LHCN-M2 (cell line): ENCODE measurements at regions not wholly inside any gene's neighbourhood (a gene's known extent, or its start where the extent isn't known, plus 50 kb on each side); places are given as distances from the start of the nearest gene placed in this dataset.
"Not testable (repeated sequence)": the region's sequence is repeated elsewhere in the genome, so short reads cannot be mapped to it uniquely, and the experiment has no call there.

Source experiments
- DNase-seq: peaks from one replicate; pipeline ENCODE4 v3.0.0-alpha.2; 2012; ENCODE audit warnings: low read depth

GRCh38 chr12:114131824-114132223 lies 165.7 kb upstream of the RBM19 start:
- DNase-seq = no peak

- DNase-seq = no peak
Measured at GRCh38 chr12:114123108-114123507, 157.0 kb upstream of the RBM19 start.

- DNase-seq = no peak
Measured at GRCh38 chr12:114122016-114122415, 155.9 kb upstream of the RBM19 start.

GRCh38 chr12:114119316-114119715 lies 153.2 kb upstream of the RBM19 start:
- no peak for DNase-seq

- DNase-seq = peak; percentile 0
Measured at GRCh38 chr12:114096461-114096860, 130.3 kb upstream of the RBM19 start.

- no peak for DNase-seq
Measured at GRCh38 chr12:114093520-114093919, 127.4 kb upstream of the RBM19 start.

GRCh38 chr12:114092981-114093380 lies 126.9 kb upstream of the RBM19 start:
- no peak for DNase-seq

- DNase-seq = no peak
Measured at GRCh38 chr12:114090211-114090610, 124.1 kb upstream of the RBM19 start.

GRCh38 chr12:114073076-114073475 lies 107.0 kb upstream of the RBM19 start:
- DNase-seq = no peak

GRCh38 chr12:114069507-114069906 lies 103.4 kb upstream of the RBM19 start:
- no peak for DNase-seq

GRCh38 chr12:114064497-114064896 lies 98.4 kb upstream of the RBM19 start:
- DNase-seq = no peak

GRCh38 chr12:114064034-114064433 lies 97.9 kb upstream of the RBM19 start:
- not testable (repeated sequence) for DNase-seq

GRCh38 chr12:114063435-114063834 lies 97.3 kb upstream of the RBM19 start:
- no peak for DNase-seq

- peak; percentile 1 for DNase-seq
Measured at GRCh38 chr12:114056351-114056750, 90.2 kb upstream of the RBM19 start.

- DNase-seq = no peak
Measured at GRCh38 chr12:114054982-114055381, 88.9 kb upstream of the RBM19 start.

GRCh38 chr12:114046236-114046998 lies 80.3 kb upstream of the RBM19 start:
- no peak for DNase-seq

GRCh38 chr12:114045349-114045748 lies 79.2 kb upstream of the RBM19 start:
- DNase-seq = no peak

- no peak for DNase-seq
Measured at GRCh38 chr12:114041590-114041989, 75.5 kb upstream of the RBM19 start.

GRCh38 chr12:114041136-114041535 lies 75.0 kb upstream of the RBM19 start:
- no peak for DNase-seq

- DNase-seq = no peak
Measured at GRCh38 chr12:114038962-114039361, 72.8 kb upstream of the RBM19 start.

GRCh38 chr12:114032801-114033200 lies 66.7 kb upstream of the RBM19 start:
- no peak for DNase-seq

GRCh38 chr12:114030451-114030850 lies 64.3 kb upstream of the RBM19 start:
- no peak for DNase-seq

GRCh38 chr12:114026805-114027204 lies 60.7 kb upstream of the RBM19 start:
- DNase-seq = no peak

GRCh38 chr12:114025935-114026334 lies 59.8 kb upstream of the RBM19 start:
- no peak for DNase-seq
